ENCODE measurements at regions not wholly inside any gene's neighbourhood (a gene's known extent, or its start where the extent isn't known, plus 50 kb on each side); places are given as distances from the start of the nearest gene placed in this dataset.
A peak's percentile ranks its signal among the peaks of the same experiment; 100 is the strongest.
"Not testable (repeated sequence)": the region's sequence is repeated elsewhere in the genome, so short reads cannot be mapped to it uniquely, and the experiment has no call there.

GRCh38 chr21:8549598-8549997 lies 1971.8 kb upstream of the TPTE start:
- H3K9me3 Mint-ChIP-seq (ENCODE audit: unreplicated experiment): not testable (repeated sequence)

DNA sequence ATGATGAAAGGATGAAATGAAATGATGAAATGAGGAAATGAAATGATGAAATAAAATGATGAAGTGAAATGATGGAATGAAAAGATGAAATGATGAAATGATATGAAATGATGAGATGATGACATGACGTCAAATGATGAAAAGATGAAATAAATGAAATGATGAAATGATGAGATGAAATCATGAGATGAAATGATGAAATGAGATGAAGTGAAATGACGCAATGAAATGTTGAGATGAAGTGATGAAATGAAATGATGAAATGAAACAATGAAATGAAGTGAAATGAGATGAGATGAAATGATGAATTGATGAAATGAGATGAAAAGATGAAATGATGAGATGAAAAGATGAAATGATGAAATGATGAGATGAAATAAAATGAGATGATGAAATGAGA lies 1967.0 kb upstream of the TPTE start:
- H3K4me2 ChIP-seq (ENCODE audit: low read length); H3K9ac ChIP-seq (ENCODE audit: low read length); H3K27me3 ChIP-seq (ENCODE audit: insufficient read depth, low read length); H3K27me3 Mint-ChIP-seq (ENCODE audit: low read depth, unreplicated experiment); DNase-seq (ENCODE audit: low read depth); H3K79me2 ChIP-seq (ENCODE audit: insufficient read depth, low read length); FAIRE-seq; H4K20me1 ChIP-seq (ENCODE audit: insufficient read depth, low read length); H3K4me1 Mint-ChIP-seq (ENCODE audit: low read depth, unreplicated experiment); H3K36me3 ChIP-seq (ENCODE audit: insufficient read depth, low read length); H2AFZ ChIP-seq (ENCODE audit: low read depth, low read length); H3K36me3 Mint-ChIP-seq (ENCODE audit: low read depth, unreplicated experiment); H3K9me3 ChIP-seq (ENCODE audit: insufficient read depth, low read depth, low read length); H3K27ac ChIP-seq (ENCODE audit: low read depth, low read length); H3K4me3 ChIP-seq (ENCODE audit: insufficient read depth, low read depth, low read length); H3K27ac Mint-ChIP-seq (ENCODE audit: unreplicated experiment); H3K4me1 ChIP-seq (ENCODE audit: insufficient read depth, low read length); H3K9me3 Mint-ChIP-seq (ENCODE audit: unreplicated experiment); H3K4me3 Mint-ChIP-seq (ENCODE audit: unreplicated experiment): not testable (repeated sequence)

More at GRCh38 chr21:8549598-8549997, 1971.8 kb upstream of the TPTE start:
- not testable (repeated sequence) for H3K9ac ChIP-seq (ENCODE audit: low read length); DNase-seq (ENCODE audit: low read depth); H3K4me1 Mint-ChIP-seq (ENCODE audit: low read depth, unreplicated experiment); H2AFZ ChIP-seq (ENCODE audit: low read depth, low read length); H3K9me3 ChIP-seq (ENCODE audit: insufficient read depth, low read depth, low read length); H3K27me3 ChIP-seq (ENCODE audit: insufficient read depth, low read length); H4K20me1 ChIP-seq (ENCODE audit: insufficient read depth, low read length); H3K27ac Mint-ChIP-seq (ENCODE audit: unreplicated experiment); H3K79me2 ChIP-seq (ENCODE audit: insufficient read depth, low read length); H3K4me1 ChIP-seq (ENCODE audit: insufficient read depth, low read length); H3K27me3 Mint-ChIP-seq (ENCODE audit: low read depth, unreplicated experiment); H3K4me2 ChIP-seq (ENCODE audit: low read length); H3K27ac ChIP-seq (ENCODE audit: low read depth, low read length); H3K36me3 ChIP-seq (ENCODE audit: insufficient read depth, low read length); H3K36me3 Mint-ChIP-seq (ENCODE audit: low read depth, unreplicated experiment); H3K4me3 ChIP-seq (ENCODE audit: insufficient read depth, low read depth, low read length); H3K4me3 Mint-ChIP-seq (ENCODE audit: unreplicated experiment); FAIRE-seq

DNA sequence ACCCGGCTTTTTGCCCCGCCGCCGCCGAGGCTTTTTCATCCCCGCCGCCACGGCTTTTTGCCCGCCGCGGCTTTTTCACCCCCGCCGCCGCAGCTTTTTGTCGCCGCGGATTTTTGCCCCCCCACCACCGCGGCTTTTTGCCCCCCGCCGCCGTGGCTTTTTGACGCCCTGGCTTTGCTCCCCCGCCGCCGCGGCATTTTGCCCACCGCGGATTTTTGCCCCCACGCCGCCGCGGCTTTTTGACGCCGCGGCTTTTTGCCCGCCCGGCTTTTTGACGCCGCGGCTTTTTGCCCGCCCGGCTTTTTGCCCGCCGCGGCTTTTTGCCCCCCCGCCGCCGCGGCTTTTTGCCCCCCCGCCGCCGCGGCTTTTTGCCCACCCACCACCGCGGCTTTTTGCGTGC lies 1926.4 kb upstream of the TPTE start:
- not testable (repeated sequence) for H3K27ac Mint-ChIP-seq (ENCODE audit: unreplicated experiment); H3K27me3 Mint-ChIP-seq (ENCODE audit: low read depth, unreplicated experiment); H3K27me3 ChIP-seq (ENCODE audit: insufficient read depth, low read length); H2AFZ ChIP-seq (ENCODE audit: low read depth, low read length); H3K9ac ChIP-seq (ENCODE audit: low read length); H3K27ac ChIP-seq (ENCODE audit: low read depth, low read length); H3K9me3 Mint-ChIP-seq (ENCODE audit: unreplicated experiment); H4K20me1 ChIP-seq (ENCODE audit: insufficient read depth, low read length); H3K36me3 Mint-ChIP-seq (ENCODE audit: low read depth, unreplicated experiment); H3K4me1 ChIP-seq (ENCODE audit: insufficient read depth, low read length); FAIRE-seq; H3K4me2 ChIP-seq (ENCODE audit: low read length); H3K36me3 ChIP-seq (ENCODE audit: insufficient read depth, low read length); H3K4me3 ChIP-seq (ENCODE audit: insufficient read depth, low read depth, low read length); H3K9me3 ChIP-seq (ENCODE audit: insufficient read depth, low read depth, low read length); H3K4me3 Mint-ChIP-seq (ENCODE audit: unreplicated experiment); DNase-seq (ENCODE audit: low read depth); H3K79me2 ChIP-seq (ENCODE audit: insufficient read depth, low read length); H3K4me1 Mint-ChIP-seq (ENCODE audit: low read depth, unreplicated experiment)

DNA sequence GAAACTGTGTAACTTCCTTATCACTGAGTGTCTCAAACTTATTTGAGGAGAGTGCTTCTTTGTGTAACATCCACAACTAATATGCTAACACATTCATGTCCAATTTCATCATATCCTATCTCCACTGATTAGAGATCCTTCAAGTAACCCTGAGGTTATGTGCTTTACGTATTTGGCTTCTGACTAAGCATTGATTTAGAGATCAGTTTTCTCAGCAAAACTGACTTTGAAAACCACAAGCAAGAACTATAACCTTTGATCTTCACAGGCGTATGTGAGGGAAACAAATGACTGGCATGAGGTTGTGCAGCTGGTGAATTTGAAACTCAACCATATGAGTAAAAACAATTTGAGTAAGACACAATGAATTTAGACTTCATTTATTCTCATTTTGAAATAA lies 1897.3 kb upstream of the TPTE start:
- H3K4me2 ChIP-seq (ENCODE audit: low read length); H3K4me3 ChIP-seq (ENCODE audit: insufficient read depth, low read depth, low read length); H3K4me3 Mint-ChIP-seq (ENCODE audit: unreplicated experiment); H3K36me3 ChIP-seq (ENCODE audit: insufficient read depth, low read length); H3K79me2 ChIP-seq (ENCODE audit: insufficient read depth, low read length); H3K4me1 Mint-ChIP-seq (ENCODE audit: low read depth, unreplicated experiment); H2AFZ ChIP-seq (ENCODE audit: low read depth, low read length); H3K9me3 Mint-ChIP-seq (ENCODE audit: unreplicated experiment); H3K36me3 Mint-ChIP-seq (ENCODE audit: low read depth, unreplicated experiment); H3K27me3 Mint-ChIP-seq (ENCODE audit: low read depth, unreplicated experiment); H3K9me3 ChIP-seq (ENCODE audit: insufficient read depth, low read depth, low read length); H3K27ac Mint-ChIP-seq (ENCODE audit: unreplicated experiment); DNase-seq (ENCODE audit: low read depth); H3K9ac ChIP-seq (ENCODE audit: low read length); H4K20me1 ChIP-seq (ENCODE audit: insufficient read depth, low read length); H3K27ac ChIP-seq (ENCODE audit: low read depth, low read length); H3K27me3 ChIP-seq (ENCODE audit: insufficient read depth, low read length); H3K4me1 ChIP-seq (ENCODE audit: insufficient read depth, low read length): not testable (repeated sequence)
- peak; percentile 13 for FAIRE-seq
